GM04504 (cell line): ENCODE measurements at regions not wholly inside any gene's neighbourhood (a gene's known extent, or its start where the extent isn't known, plus 50 kb on each side); places are given as distances from the start of the nearest gene placed in this dataset.
"Not testable (repeated sequence)": the region's sequence is repeated elsewhere in the genome, so short reads cannot be mapped to it uniquely, and the experiment has no call there.

Experiments used
- DNase-seq: peaks from one replicate; pipeline ENCODE4 v3.0.0-alpha.2; 2012; ENCODE audit warnings: low read depth

- no peak for DNase-seq
Observed at GRCh38 chr5:79924936-79925893, 65.8 kb downstream of the MTX3 start.

- DNase-seq: no peak
Observed at GRCh38 chr5:79923431-79923830, 67.6 kb downstream of the MTX3 start.

- DNase-seq: no peak
Observed at GRCh38 chr5:79922626-79923025, 68.4 kb downstream of the MTX3 start.

GRCh38 chr5:79907452-79907851 is 83.6 kb downstream of the MTX3 start:
- DNase-seq: not testable (repeated sequence)

GRCh38 chr5:79902571-79902970 is 88.5 kb downstream of the MTX3 start:
- not testable (repeated sequence) for DNase-seq

GRCh38 chr5:79901631-79902030 is 89.4 kb downstream of the MTX3 start:
- no peak for DNase-seq

- no peak for DNase-seq
Observed at GRCh38 chr5:79898611-79899010, 92.5 kb downstream of the MTX3 start.

GRCh38 chr5:79893976-79894375 is 97.1 kb downstream of the MTX3 start:
- DNase-seq: no peak

- DNase-seq: no peak
Observed at GRCh38 chr5:79893485-79893884, 97.6 kb downstream of the MTX3 start.

GRCh38 chr5:79890930-79891249 is 100.2 kb downstream of the MTX3 start:
- no peak for DNase-seq

GRCh38 chr5:79890119-79890929 is 100.7 kb downstream of the MTX3 start:
- DNase-seq: no peak

- no peak for DNase-seq
Observed at GRCh38 chr5:79888643-79889042, 102.4 kb downstream of the MTX3 start.

- DNase-seq: no peak
Observed at GRCh38 chr5:79886925-79887655, 104.0 kb downstream of the MTX3 start.

- DNase-seq: no peak
Observed at GRCh38 chr5:79886456-79886855, 104.6 kb downstream of the MTX3 start.

GRCh38 chr5:79879880-79880279 is 111.2 kb downstream of the MTX3 start:
- not testable (repeated sequence) for DNase-seq

- DNase-seq: no peak
Observed at GRCh38 chr5:79878721-79879336, 112.2 kb downstream of the MTX3 start.

GRCh38 chr5:79878136-79878679 is 112.9 kb downstream of the MTX3 start:
- DNase-seq: no peak

- DNase-seq: no peak
Observed at GRCh38 chr5:79876456-79876855, 114.6 kb downstream of the MTX3 start.

- no peak for DNase-seq
Observed at GRCh38 chr5:79875230-79875629, 115.8 kb downstream of the MTX3 start.

GRCh38 chr5:79873187-79873586 is 117.9 kb downstream of the MTX3 start:
- DNase-seq: no peak

GRCh38 chr5:79872291-79872690 is 118.8 kb downstream of the MTX3 start:
- no peak for DNase-seq
